ENCODE measurements at regions not wholly inside any gene's neighbourhood (a gene's known extent, or its start where the extent isn't known, plus 50 kb on each side); places are given as distances from the start of the nearest gene placed in this dataset.

- TF ChIP-seq CTCF (IDR thresholded peaks at IDR 0.05; ENCODE audit: insufficient read depth, missing control alignments): no peak
- FAIRE-seq (no peak), DNase-seq (ENCODE audit: insufficient read length, low spot score) (no peak)
Measured at GRCh38 chr6:84280639-84281038, 53.2 kb upstream of the CEP162 start.

GRCh38 chr6:84280030-84280429 is 52.6 kb upstream of the CEP162 start:
- TF ChIP-seq CTCF (IDR thresholded peaks at IDR 0.05; ENCODE audit: insufficient read depth, missing control alignments): no peak
- FAIRE-seq: no peak
- DNase-seq (ENCODE audit: insufficient read length, low spot score): no peak

GRCh38 chr6:84278321-84278998 is 51.0 kb upstream of the CEP162 start:
- FAIRE-seq (no peak), DNase-seq (ENCODE audit: insufficient read length, low spot score) (no peak)
- no peak for TF ChIP-seq CTCF (IDR thresholded peaks at IDR 0.05; ENCODE audit: insufficient read depth, missing control alignments)
